ENCODE measurements at regions not wholly inside any gene's neighbourhood (a gene's known extent, or its start where the extent isn't known, plus 50 kb on each side); places are given as distances from the start of the nearest gene placed in this dataset.

GRCh38 chr3:72278349-72279067 lies 493.6 kb upstream of the PROK2 start:
- TF ChIP-seq CTCF (IDR thresholded peaks at IDR 0.05): no peak
- no peak for TF ChIP-seq POLR2A (IDR thresholded peaks at IDR 0.05)
- TF ChIP-seq EP300 (IDR thresholded peaks at IDR 0.05): no peak
